IMR-90 (cell line): ENCODE measurements at regions not wholly inside any gene's neighbourhood (a gene's known extent, or its start where the extent isn't known, plus 50 kb on each side); places are given as distances from the start of the nearest gene placed in this dataset.

Experiments used
- ATAC-seq: fragments of 200-7000 bp; cut with Tn5 transposase; 2 replicates; pipeline ENCODE4 v1.9.1; 2020; ENCODE audit warnings: low read depth, mild to moderate bottlenecking, moderate library complexity
- BruUV-seq: library from RNA; stranded (reverse); fragments of 400-500 nt; replicated peaks from 2 replicates; lab custom pipeline; 2021; lab: Mats Ljungman, UMichigan
- CTCF ChIA-PET: fragments of 300-600 bp; formaldehyde crosslinking; extraction: SDS; loops from one replicate; lab custom pipeline; 2021; ENCODE audit warnings: antibody characterized with exemption; lab: Yijun Ruan, JAX
- POLR2A ChIA-PET: fragments of 300-600 bp; sonication (Branson Sonifier 250); formaldehyde crosslinking; loops from one replicate; lab custom pipeline; 2022; ENCODE audit warnings: antibody characterized with exemption; ENCODE audit not compliant: unreplicated experiment; lab: Charles Lee
- DNase-seq: peaks from one replicate; pipeline ENCODE4 v3.0.0; 2013
- H2AFZ ChIP-seq: replicated peaks from 2 replicates; pipeline ENCODE3; 2013; ENCODE audit warnings: low read length, mild to moderate bottlenecking; ENCODE audit not compliant: poor library complexity
- H2AK5ac ChIP-seq: 2 replicates; pipeline ENCODE4 v1.6.1; 2013; ENCODE audit warnings: low read depth, low read length, inconsistent platforms
- H2AK9ac ChIP-seq: replicated peaks from 2 replicates; pipeline ENCODE3; 2013; ENCODE audit warnings: mild to moderate bottlenecking, low read depth, low read length, moderate library complexity; ENCODE audit not compliant: poor library complexity
- H2BK120ac ChIP-seq: 2 replicates; pipeline ENCODE4 v1.6.1; 2013; ENCODE audit warnings: low read depth, low read length, inconsistent platforms
- H2BK15ac ChIP-seq: 3 replicates; pipeline ENCODE4 v1.6.1; 2013; ENCODE audit warnings: low read depth, low read length, inconsistent platforms
- H2BK20ac ChIP-seq: 2 replicates; pipeline ENCODE4 v1.6.1; 2013; ENCODE audit warnings: low read depth, mild to moderate bottlenecking, inconsistent platforms, low read length, moderate library complexity
- H2BK5ac ChIP-seq: 2 replicates; pipeline ENCODE4 v1.6.1; 2013; ENCODE audit warnings: mild to moderate bottlenecking, low read depth, low read length, inconsistent platforms; ENCODE audit not compliant: poor library complexity, severe bottlenecking
- H3K14ac ChIP-seq: replicated peaks from 2 replicates; pipeline ENCODE4 v1.6.1; 2013; ENCODE audit warnings: low read depth, low read length, inconsistent platforms
- H3K18ac ChIP-seq: 2 replicates; pipeline ENCODE4 v1.6.1; 2013; ENCODE audit warnings: low read depth, low read length, control low read depth
- H3K23ac ChIP-seq: 2 replicates; pipeline ENCODE4 v1.6.1; 2013; ENCODE audit warnings: low read depth, low read length, inconsistent platforms
- H3K27ac ChIP-seq: 2 replicates; pipeline ENCODE4 v1.5.1; 2013; ENCODE audit warnings: mild to moderate bottlenecking, control low read depth, low read length; ENCODE audit not compliant: insufficient read depth
- H3K27me3 ChIP-seq: 2 replicates; pipeline ENCODE4 v1.6.1; 2013; ENCODE audit warnings: low read length; ENCODE audit not compliant: control insufficient read depth, insufficient read depth
- H3K36me3 ChIP-seq: 2 replicates; pipeline ENCODE4 v1.6.1; 2013; ENCODE audit warnings: low read length, mixed read lengths; ENCODE audit not compliant: control insufficient read depth, insufficient read depth
- H3K4ac ChIP-seq: 2 replicates; pipeline ENCODE4 v1.6.1; 2013; ENCODE audit warnings: low read depth, low read length, inconsistent platforms
- H3K4me1 ChIP-seq: 2 replicates; pipeline ENCODE4 v1.6.1; 2013; ENCODE audit warnings: low read length, mixed read lengths; ENCODE audit not compliant: control insufficient read depth, insufficient read depth
- H3K4me2 ChIP-seq: 2 replicates; pipeline ENCODE4 v1.6.1; 2013; ENCODE audit warnings: low read depth, mild to moderate bottlenecking, control low read depth, low read length, moderate library complexity
- H3K4me3 ChIP-seq: 2 replicates; pipeline ENCODE4 v1.5.1; 2013; ENCODE audit warnings: low read depth, mild to moderate bottlenecking, control low read depth, low read length, moderate library complexity; ENCODE audit not compliant: insufficient read depth
- H3K56ac ChIP-seq: 2 replicates; pipeline ENCODE4 v1.6.1; 2013; ENCODE audit warnings: low read length, inconsistent platforms; ENCODE audit not compliant: insufficient read depth; ENCODE audit errors: extremely low read depth
- H3K79me1 ChIP-seq, 2 experiments: 2 replicates each; pipeline ENCODE4 v1.6.1; 2013; ENCODE audit warnings: low read length in 2 of 2, inconsistent platforms in 1 of 2, low read depth in 1 of 2
- H3K9ac ChIP-seq: 2 replicates; pipeline ENCODE4 v1.6.1; 2013; ENCODE audit warnings: low read depth, low read length, control low read depth
- H3K9me1 ChIP-seq: 2 replicates; pipeline ENCODE4 v1.6.1; 2013; ENCODE audit warnings: low read length, inconsistent platforms; ENCODE audit not compliant: insufficient read depth
- H3K9me3 ChIP-seq: 2 replicates; pipeline ENCODE4 v1.6.1; 2013; ENCODE audit warnings: low read length; ENCODE audit not compliant: control insufficient read depth, insufficient read depth
- H4K20me1 ChIP-seq: 2 replicates; pipeline ENCODE4 v1.6.1; 2013; ENCODE audit warnings: low read length, inconsistent platforms; ENCODE audit not compliant: insufficient read depth
- H4K5ac ChIP-seq: 2 replicates; pipeline ENCODE4 v1.6.1; 2013; ENCODE audit warnings: mild to moderate bottlenecking, low read depth, low read length, control low read depth
- H4K8ac ChIP-seq, 2 experiments: 2 replicates each; pipeline ENCODE4 v1.6.1; 2013; ENCODE audit warnings: low read depth in 2 of 2, low read length in 2 of 2, control low read depth in 1 of 2, inconsistent platforms in 1 of 2
- H4K91ac ChIP-seq: 2 replicates; pipeline ENCODE4 v1.6.1; 2013; ENCODE audit warnings: low read depth, low read length, inconsistent platforms; ENCODE audit not compliant: insufficient read depth
- BHLHE40 ChIP-seq: fragments of 150-350 bp; IDR thresholded peaks from 2 replicates; pipeline ENCODE4 v1.6.1; 2016; ENCODE audit warnings: mild to moderate bottlenecking, low read depth, low read length
- CHD1 ChIP-seq: IDR thresholded peaks from 2 replicates; pipeline ENCODE4 v1.6.1; 2012; ENCODE audit warnings: low read depth, low read length, improper control_type of control experiment
- MAFK ChIP-seq: IDR thresholded peaks from 2 replicates; pipeline ENCODE4 v1.6.1; 2012; ENCODE audit warnings: low read depth, low read length, improper control_type of control experiment
- MAZ ChIP-seq: IDR thresholded peaks from 2 replicates; pipeline ENCODE4 v1.6.1; 2012; ENCODE audit warnings: low read depth, mild to moderate bottlenecking, low read length, improper control_type of control experiment, moderate library complexity, borderline replicate concordance
- MXI1 ChIP-seq: IDR thresholded peaks from 2 replicates; pipeline ENCODE4 v1.6.1; 2012; ENCODE audit warnings: low read depth, mild to moderate bottlenecking, low read length, moderate library complexity, borderline replicate concordance
- NFE2L2 ChIP-seq: fragments of 150-350 bp; IDR thresholded peaks from 2 replicates; pipeline ENCODE4 v1.6.1; 2016; ENCODE audit warnings: low read depth, mild to moderate bottlenecking, low read length
- POLR2A ChIP-seq: IDR thresholded peaks from 2 replicates; pipeline ENCODE4 v1.6.1; 2012; ENCODE audit warnings: mild to moderate bottlenecking, low read depth, low read length
- RAD21 ChIP-seq: IDR thresholded peaks from 2 replicates; pipeline ENCODE4 v1.6.1; 2012; ENCODE audit warnings: low read length, improper control_type of control experiment
- RCOR1 ChIP-seq: IDR thresholded peaks from 2 replicates; pipeline ENCODE4 v1.6.1; 2012; ENCODE audit warnings: mild to moderate bottlenecking, low read length, improper control_type of control experiment; ENCODE audit not compliant: insufficient replicate concordance
- RFX5 ChIP-seq: IDR thresholded peaks from 2 replicates; pipeline ENCODE4 v1.8.0; 2012; ENCODE audit warnings: low read depth, mild to moderate bottlenecking, low read length, moderate library complexity
- SMC3 ChIP-seq: fragments of 150-350 bp; IDR thresholded peaks from 2 replicates; pipeline ENCODE4 v1.6.1; 2016; ENCODE audit warnings: low read depth, mild to moderate bottlenecking, antibody characterized with exemption, low read length, moderate library complexity
- WGBS, 2 experiments: methylation state at CpG; one replicate each; pipeline versions ENCODE4 v1.1.5 to v1.1.7; 2013; ENCODE audit warnings: missing lambda C conversion rate in 2 of 2; ENCODE audit not compliant: insufficient read length in 1 of 2; ENCODE audit errors: extremely low coverage in 2 of 2; 5-methylcytosine and 5-hydroxymethylcytosine counted together
- dilution Hi-C: fragments of 300-500 bp; cut with HindIII; formaldehyde crosslinking; loops from one replicate; pipeline ENCODE4 v1.14.3; 2018; ENCODE audit warnings: low sequenced_read_pairs; ENCODE audit not compliant: unreplicated experiment
- in situ Hi-C: fragments of 300-500 bp; cut with MboI; formaldehyde crosslinking; loops from 3 replicates; pipeline ENCODE4 v1.14.3; 2019; ENCODE audit warnings: low sequenced_read_pairs, inconsistent platforms, mixed read lengths
- intact Hi-C: fragments of 100-400 bp; cut with micrococcal nuclease; formaldehyde crosslinking; loops from 2 replicates; pipeline ENCODE4 v1.10.0; 2022
- TF ChIP-seq, protein P1 (sequence below): fragments of 150-350 bp; IDR thresholded peaks from 2 replicates; pipeline ENCODE4 v1.6.1; 2016; ENCODE audit warnings: low read depth, mild to moderate bottlenecking, low read length, moderate library complexity, borderline replicate concordance

DNA sequence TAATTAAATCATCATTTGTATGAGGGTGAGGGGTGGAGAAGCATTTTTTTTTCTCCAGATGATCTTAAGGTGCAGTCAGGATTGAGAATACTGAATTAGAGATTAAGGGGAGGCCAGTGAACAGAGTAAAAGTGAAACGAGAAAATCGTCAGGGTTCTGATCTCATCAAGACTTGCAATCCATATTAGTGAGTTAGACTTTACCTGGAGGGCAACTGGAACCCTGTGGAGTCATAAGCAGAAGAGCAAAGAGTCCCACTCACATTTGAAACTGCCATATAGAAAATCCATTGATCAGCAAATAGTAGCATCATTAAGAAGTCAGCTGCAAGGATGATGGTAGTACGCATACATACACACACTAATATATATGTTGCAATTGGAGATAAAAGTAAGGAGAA lies 466.2 kb upstream of the PAPPA start:
- Histone ChIP-seq H3K4me2 (no peak overlapping the region), H3K23ac (no peak overlapping the region), H2AFZ (no peak overlapping the region), H3K56ac (no peak overlapping the region), H3K9me1 (peaks cover 5% of the 10 kb centered on the region; the same call in 1 of the 2 replicates), H3K27ac (no peak overlapping the region), H3K4me1 (peaks cover 7% of the 10 kb centered on the region), H2AK9ac (no peak overlapping the region), H3K27me3 (no peaks in the 10 kb centered on the region), H3K4ac (no peak overlapping the region), H2BK5ac (no peak overlapping the region), H2BK120ac (peak overlapping the region; percentile 20; the same call in 1 of the 2 replicates), H4K91ac (no peak overlapping the region), H2BK20ac (no peak overlapping the region), H3K9ac (no peak overlapping the region), H3K36me3 (no peaks in the 10 kb centered on the region), H3K14ac (no peak overlapping the region), H3K18ac (no peak overlapping the region; the same call in 1 of the 2 replicates), H2BK15ac (no peak overlapping the region), H4K20me1 (no peaks in the 10 kb centered on the region), H3K4me3 (no peak overlapping the region), H2AK5ac (no peak overlapping the region; the same call in 1 of the 2 replicates), H3K79me1 (no peaks in the 10 kb centered on the region), H3K9me3 (no peaks in the 10 kb centered on the region), H4K8ac (no peak overlapping the region), H4K5ac (no peak overlapping the region; the same call in 1 of the 2 replicates)
- no TSS peak for BruUV-seq
- TF ChIP-seq CHD1 (no peak), POLR2A (no peak), NFE2L2 (no peak), RFX5 (no peak), RAD21 (no peak), MXI1 (no peak), BHLHE40 (no peak), RCOR1 (no peak), SMC3 (no peak), MAZ (no peak), MAFK (no peak)
- TF ChIP-seq, protein P1, sequence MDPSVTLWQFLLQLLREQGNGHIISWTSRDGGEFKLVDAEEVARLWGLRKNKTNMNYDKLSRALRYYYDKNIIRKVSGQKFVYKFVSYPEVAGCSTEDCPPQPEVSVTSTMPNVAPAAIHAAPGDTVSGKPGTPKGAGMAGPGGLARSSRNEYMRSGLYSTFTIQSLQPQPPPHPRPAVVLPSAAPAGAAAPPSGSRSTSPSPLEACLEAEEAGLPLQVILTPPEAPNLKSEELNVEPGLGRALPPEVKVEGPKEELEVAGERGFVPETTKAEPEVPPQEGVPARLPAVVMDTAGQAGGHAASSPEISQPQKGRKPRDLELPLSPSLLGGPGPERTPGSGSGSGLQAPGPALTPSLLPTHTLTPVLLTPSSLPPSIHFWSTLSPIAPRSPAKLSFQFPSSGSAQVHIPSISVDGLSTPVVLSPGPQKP, result no peak
- DNase-seq, result no peak
- intact Hi-C loops, result no loop called here
- in situ Hi-C loops, result no loop called here
- dilution Hi-C loops, result no loop called here
- ChIA-PET CTCF (no interaction called here), POLR2A (no interaction called here)
- WGBS, 2 experiments, result no CpG with 5 or more reads among the region's 3 CpGs
- ATAC-seq, result no peak
